ENCODE measurements at regions not wholly inside any gene's neighbourhood (a gene's known extent, or its start where the extent isn't known, plus 50 kb on each side); places are given as distances from the start of the nearest gene placed in this dataset.

GRCh38 chr11:33646629-33647028, 54.0 kb downstream of the C11orf91 start:
- no peak for DNase-seq (ENCODE audit: low spot score in 2 of 2)
- TF ChIP-seq, protein P1, sequence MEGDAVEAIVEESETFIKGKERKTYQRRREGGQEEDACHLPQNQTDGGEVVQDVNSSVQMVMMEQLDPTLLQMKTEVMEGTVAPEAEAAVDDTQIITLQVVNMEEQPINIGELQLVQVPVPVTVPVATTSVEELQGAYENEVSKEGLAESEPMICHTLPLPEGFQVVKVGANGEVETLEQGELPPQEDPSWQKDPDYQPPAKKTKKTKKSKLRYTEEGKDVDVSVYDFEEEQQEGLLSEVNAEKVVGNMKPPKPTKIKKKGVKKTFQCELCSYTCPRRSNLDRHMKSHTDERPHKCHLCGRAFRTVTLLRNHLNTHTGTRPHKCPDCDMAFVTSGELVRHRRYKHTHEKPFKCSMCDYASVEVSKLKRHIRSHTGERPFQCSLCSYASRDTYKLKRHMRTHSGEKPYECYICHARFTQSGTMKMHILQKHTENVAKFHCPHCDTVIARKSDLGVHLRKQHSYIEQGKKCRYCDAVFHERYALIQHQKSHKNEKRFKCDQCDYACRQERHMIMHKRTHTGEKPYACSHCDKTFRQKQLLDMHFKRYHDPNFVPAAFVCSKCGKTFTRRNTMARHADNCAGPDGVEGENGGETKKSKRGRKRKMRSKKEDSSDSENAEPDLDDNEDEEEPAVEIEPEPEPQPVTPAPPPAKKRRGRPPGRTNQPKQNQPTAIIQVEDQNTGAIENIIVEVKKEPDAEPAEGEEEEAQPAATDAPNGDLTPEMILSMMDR (IDR thresholded peaks at IDR 0.05), result no peak
- Histone ChIP-seq H3K9me3 (no peaks in the 10 kb centered on the region), H3K36me3 (no peaks in the 10 kb centered on the region), H3K4me3 (no peak overlapping the region), H3K27ac (no peak overlapping the region), H3K27me3 (no peaks in the 10 kb centered on the region), H3K4me1 (peaks cover 0 to 3% of the 10 kb centered on the region in 2 donors)
- intact Hi-C loops (cut with DNase I), result no loop called here

DNA sequence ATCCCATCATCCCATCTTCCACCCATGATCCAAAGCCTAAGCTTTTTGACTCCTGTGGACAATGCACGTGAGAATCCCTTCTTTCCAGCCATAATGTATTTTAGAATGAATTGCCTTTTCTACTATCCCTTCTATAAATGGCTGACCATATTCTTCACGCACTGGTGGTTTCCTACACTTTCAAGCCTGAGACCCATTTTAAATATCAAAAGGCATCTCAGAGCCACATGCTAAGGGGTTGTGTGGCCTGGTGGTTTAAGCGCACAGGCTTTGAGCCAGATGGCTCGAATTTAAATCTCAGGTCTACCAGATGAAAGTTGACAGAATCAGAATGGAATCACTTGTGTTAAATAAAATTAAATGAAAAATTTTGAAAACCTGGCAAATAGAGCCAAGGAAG, 54.5 kb downstream of the C11orf91 start:
- Histone ChIP-seq H3K9me3 (no peaks in the 10 kb centered on the region), H3K27ac (no peak overlapping the region), H3K27me3 (no peaks in the 10 kb centered on the region), H3K36me3 (no peaks in the 10 kb centered on the region), H3K4me1 (peaks cover 0 to 3% of the 10 kb centered on the region in 2 donors), H3K4me3 (no peak overlapping the region)
- no peak for DNase-seq (ENCODE audit: low spot score in 2 of 2)
- intact Hi-C loops (cut with DNase I), result no loop called here
- TF ChIP-seq, protein P1 (IDR thresholded peaks at IDR 0.05), result no peak

- Histone ChIP-seq H3K4me1 (peaks cover 0 to 7% of the 10 kb centered on the region in 2 donors), H3K27me3 (no peaks in the 10 kb centered on the region), H3K27ac (no peak overlapping the region), H3K9me3 (no peaks in the 10 kb centered on the region), H3K4me3 (no peak overlapping the region), H3K36me3 (no peaks in the 10 kb centered on the region)
- DNase-seq (ENCODE audit: low spot score in 2 of 2), result no peak
- intact Hi-C loops (cut with DNase I), result no loop called here
- TF ChIP-seq, protein P1 (IDR thresholded peaks at IDR 0.05), result no peak
These were observed 54.9 kb downstream of the C11orf91 start for GRCh38 chr11:33645686-33646085.

GRCh38 chr11:33643167-33643824, 57.3 kb downstream of the C11orf91 start:
- Histone ChIP-seq H3K36me3 (no peaks in the 10 kb centered on the region), H3K27ac (no peak overlapping the region), H3K4me3 (no peak overlapping the region), H3K27me3 (no peaks in the 10 kb centered on the region), H3K4me1 (peaks cover 0 to 7% of the 10 kb centered on the region in 2 donors), H3K9me3 (no peaks in the 10 kb centered on the region)
- no peak for DNase-seq (ENCODE audit: low spot score in 2 of 2)
- intact Hi-C loops (cut with DNase I), result no loop called here
- TF ChIP-seq, protein P1 (IDR thresholded peaks at IDR 0.05), result no peak

- Histone ChIP-seq H3K36me3 (no peaks in the 10 kb centered on the region), H3K9me3 (no peaks in the 10 kb centered on the region), H3K4me3 (no peak overlapping the region), H3K27ac (no peak overlapping the region), H3K27me3 (no peaks in the 10 kb centered on the region), H3K4me1 (peaks cover 0 to 7% of the 10 kb centered on the region in 2 donors)
- DNase-seq (ENCODE audit: low spot score in 2 of 2), result no peak
- intact Hi-C loops (cut with DNase I), result no loop called here
- TF ChIP-seq, protein P1 (IDR thresholded peaks at IDR 0.05), result no peak
These were observed 58.0 kb downstream of the C11orf91 start for GRCh38 chr11:33642461-33643166.

All from ascending aorta (tissue), 2 donors.